Thyroid gland (tissue), 4 donors: ENCODE measurements at regions not wholly inside any gene's neighbourhood (a gene's known extent, or its start where the extent isn't known, plus 50 kb on each side); places are given as distances from the start of the nearest gene placed in this dataset.

ENCODE experiments used
- CTCF ChIP-seq, 6 experiments: fragments of 200-600 bp in 3 of 6; fragments of 450-650 bp in 3 of 6; sonication (generic) in 3 of 6; IDR thresholded peaks; one replicate each; pipeline ENCODE4 v1.5.1; 2016 to 2019; ENCODE audit warnings: antibody characterized with exemption in 6 of 6, mild to moderate bottlenecking in 2 of 6, inconsistent platforms in 1 of 6, moderate library complexity in 1 of 6
- POLR2A ChIP-seq, 2 donors: fragments of 450-650 bp; IDR thresholded peaks; one replicate each; pipeline ENCODE4 v1.6.1; 2017; ENCODE audit warnings: antibody characterized with exemption in 2 of 2, mild to moderate bottlenecking in 2 of 2, moderate library complexity in 1 of 2

- TF ChIP-seq CTCF (IDR thresholded peaks at IDR 0.05) (no peak), POLR2A (IDR thresholded peaks at IDR 0.05) (no peak)
Observed at GRCh38 chr2:234687718-234688475, 191.0 kb upstream of the ARL4C start.
